Neuronal stem cell (in vitro differentiated cells): ENCODE measurements at regions not wholly inside any gene's neighbourhood (a gene's known extent, or its start where the extent isn't known, plus 50 kb on each side); places are given as distances from the start of the nearest gene placed in this dataset.

Experiments used
- DNase-seq: peaks from one replicate; pipeline ENCODE4 v3.0.0-alpha.2; 2013; ENCODE audit warnings: low spot score
- H2AFZ ChIP-seq: one replicate; pipeline ENCODE4 v1.6.1; 2013; ENCODE audit warnings: mild to moderate bottlenecking, low read length, inconsistent platforms
- H2AK5ac ChIP-seq: 2 replicates; pipeline ENCODE4 v1.6.1; 2013; ENCODE audit warnings: low read depth, mild to moderate bottlenecking, inconsistent platforms, low read length, moderate library complexity, mixed read lengths
- H2BK120ac ChIP-seq: 2 replicates; pipeline ENCODE4 v1.6.1; 2013; ENCODE audit warnings: low read depth, mild to moderate bottlenecking, inconsistent platforms, low read length, moderate library complexity, mixed read lengths
- H2BK12ac ChIP-seq: one replicate; pipeline ENCODE4 v1.6.1; 2013; ENCODE audit warnings: low read length, inconsistent platforms
- H2BK15ac ChIP-seq: 2 replicates; pipeline ENCODE4 v1.6.1; 2013; ENCODE audit warnings: mild to moderate bottlenecking, low read length, inconsistent platforms, mixed read lengths
- H2BK5ac ChIP-seq: one replicate; pipeline ENCODE4 v1.6.1; 2013; ENCODE audit warnings: inconsistent platforms, mild to moderate bottlenecking, low read length, moderate library complexity
- H3K14ac ChIP-seq: one replicate; pipeline ENCODE4 v1.6.1; 2013; ENCODE audit warnings: low read length, inconsistent platforms
- H3K18ac ChIP-seq: 2 replicates; pipeline ENCODE4 v1.6.1; 2013; ENCODE audit warnings: low read length, inconsistent platforms
- H3K23ac ChIP-seq: 2 replicates; pipeline ENCODE4 v1.6.1; 2013; ENCODE audit warnings: low read depth, mild to moderate bottlenecking, mixed read lengths, low read length, inconsistent platforms; ENCODE audit not compliant: poor library complexity
- H3K27ac ChIP-seq: replicated peaks from 3 replicates; pipeline ENCODE4 v1.5.1; 2013; ENCODE audit warnings: low read length, inconsistent platforms
- H3K27me3 ChIP-seq, 3 experiments: 2 replicates each; pipeline ENCODE4 v1.6.1; 2013; ENCODE audit warnings: low read length in 3 of 3, mild to moderate bottlenecking in 2 of 3, inconsistent platforms in 1 of 3, low read depth in 1 of 3, mixed read lengths in 1 of 3, moderate library complexity in 1 of 3; ENCODE audit not compliant: control insufficient read depth in 3 of 3, insufficient read depth in 3 of 3
- H3K36me3 ChIP-seq, 2 donors: replicated peaks in 1 of 2; 2 replicates each; pipeline ENCODE4 v1.6.1; 2013; ENCODE audit warnings: low read length in 2 of 2; ENCODE audit not compliant: control insufficient read depth in 2 of 2, insufficient read depth in 2 of 2
- H3K4ac ChIP-seq: 2 replicates; pipeline ENCODE4 v1.6.1; 2013; ENCODE audit warnings: inconsistent platforms, mild to moderate bottlenecking, low read length, moderate library complexity
- H3K4me1 ChIP-seq, 2 donors: 1 replicate in 1 of 2; 2 replicates in 1 of 2; pipeline ENCODE4 v1.6.1; 2013; ENCODE audit warnings: low read length in 2 of 2, low read depth in 1 of 2; ENCODE audit not compliant: control insufficient read depth in 2 of 2, insufficient read depth in 1 of 2
- H3K4me2 ChIP-seq: one replicate; pipeline ENCODE4 v1.6.1; 2013; ENCODE audit warnings: mild to moderate bottlenecking, low read length, inconsistent platforms; ENCODE audit not compliant: insufficient read depth, poor library complexity, severe bottlenecking
- H3K4me3 ChIP-seq, 2 donors: 2 replicates each; pipeline ENCODE4 v1.5.1; 2013; ENCODE audit warnings: low read length in 2 of 2, mild to moderate bottlenecking in 2 of 2, inconsistent platforms in 1 of 2, moderate library complexity in 1 of 2
- H3K79me1 ChIP-seq: one replicate; pipeline ENCODE4 v1.6.1; 2013; ENCODE audit warnings: low read depth, mild to moderate bottlenecking, inconsistent platforms, low read length, moderate library complexity
- H3K9ac ChIP-seq: one replicate; pipeline ENCODE4 v1.6.1; 2013; ENCODE audit warnings: mild to moderate bottlenecking, low read depth, low read length, inconsistent platforms; ENCODE audit not compliant: poor library complexity
- H3K9me3 ChIP-seq, 2 donors: replicated peaks in 1 of 2; 2 replicates each; pipeline versions ENCODE3 to v1.6.1; 2013; ENCODE audit warnings: low read length in 2 of 2, mild to moderate bottlenecking in 2 of 2, inconsistent platforms in 1 of 2, low read depth in 1 of 2, mixed read lengths in 1 of 2, moderate library complexity in 1 of 2; ENCODE audit not compliant: control insufficient read depth in 2 of 2, insufficient read depth in 1 of 2
- H4K8ac ChIP-seq: one replicate; pipeline ENCODE4 v1.6.1; 2013; ENCODE audit warnings: low read depth, mild to moderate bottlenecking, inconsistent platforms, low read length, moderate library complexity
- H4K91ac ChIP-seq: one replicate; pipeline ENCODE4 v1.6.1; 2013; ENCODE audit warnings: low read length, low read depth, mild to moderate bottlenecking, inconsistent platforms; ENCODE audit not compliant: poor library complexity
- WGBS, 2 donors: extraction: QIAGEN DNeasy Blood & Tissue Kit; methylation state at CpG; one replicate each; pipeline ENCODE4 v1.1.7; 2013; ENCODE audit warnings: missing lambda C conversion rate in 2 of 2, mixed read lengths in 1 of 2; ENCODE audit not compliant: insufficient read length in 2 of 2, insufficient replicate concordance in 1 of 2; ENCODE audit errors: extremely low coverage in 2 of 2; 5-methylcytosine and 5-hydroxymethylcytosine counted together

- Histone ChIP-seq H3K27me3 (no peaks in the 10 kb centered on the region), H3K23ac (no peak overlapping the region), H3K14ac (no peak overlapping the region), H2BK5ac (no peak overlapping the region), H4K8ac (no peak overlapping the region), H4K91ac (no peak overlapping the region), H3K9ac (no peak overlapping the region), H3K4me2 (no peak overlapping the region), H3K18ac (no peak overlapping the region), H2AFZ (no peak overlapping the region), H3K79me1 (no peaks in the 10 kb centered on the region), H2BK15ac (no peak overlapping the region), H3K36me3 (no peaks in the 10 kb centered on the region), H3K27ac (no peak overlapping the region), H2BK12ac (no peak overlapping the region), H3K4me3 (no peak overlapping the region), H3K4ac (no peak overlapping the region), H3K9me3 (peaks cover 0 to 1% of the 10 kb centered on the region in 2 donors), H2AK5ac (no peak overlapping the region), H2BK120ac (no peak overlapping the region), H3K4me1 (no peaks in the 10 kb centered on the region)
- WGBS, 2 donors: no CpG with 5 or more reads among the region's 3 CpGs
- DNase-seq: no peak
Observed at GRCh38 chr11:56817661-56818060, 69.2 kb upstream of the OR9G4 start.

- Histone ChIP-seq H3K4ac (no peak overlapping the region), H3K9me3 (peaks cover 0 to 1% of the 10 kb centered on the region in 2 donors), H2BK5ac (no peak overlapping the region), H3K14ac (no peak overlapping the region), H2AK5ac (no peak overlapping the region), H3K18ac (no peak overlapping the region), H3K79me1 (no peaks in the 10 kb centered on the region), H3K27ac (no peak overlapping the region), H3K4me1 (no peaks in the 10 kb centered on the region), H3K9ac (no peak overlapping the region), H3K23ac (no peak overlapping the region), H2BK12ac (no peak overlapping the region), H2AFZ (no peak overlapping the region), H3K36me3 (no peaks in the 10 kb centered on the region), H4K8ac (no peak overlapping the region), H4K91ac (no peak overlapping the region), H2BK120ac (no peak overlapping the region), H2BK15ac (no peak overlapping the region), H3K27me3 (no peaks in the 10 kb centered on the region), H3K4me2 (no peak overlapping the region), H3K4me3 (no peak overlapping the region)
- WGBS, 2 donors: no CpG with 5 or more reads among the region's 2 CpGs
- no peak for DNase-seq
Observed at GRCh38 chr11:56816259-56816658, 67.8 kb upstream of the OR9G4 start.

GRCh38 chr11:56808326-56808725 is 59.8 kb upstream of the OR9G4 start:
- WGBS, 2 donors: no CpG with 5 or more reads among the region's 1 CpG
- DNase-seq: no peak
- Histone ChIP-seq H3K4ac (no peak overlapping the region), H2AK5ac (no peak overlapping the region), H3K27me3 (no peaks in the 10 kb centered on the region), H3K23ac (no peak overlapping the region), H2BK5ac (no peak overlapping the region), H3K18ac (no peak overlapping the region), H3K9me3 (no peaks in the 10 kb centered on the region), H3K14ac (no peak overlapping the region), H2BK120ac (no peak overlapping the region), H3K9ac (no peak overlapping the region), H4K91ac (no peak overlapping the region), H3K79me1 (no peaks in the 10 kb centered on the region), H3K4me2 (no peak overlapping the region), H2BK15ac (no peak overlapping the region), H3K4me3 (no peak overlapping the region), H2AFZ (no peak overlapping the region), H3K27ac (no peak overlapping the region), H3K4me1 (no peaks in the 10 kb centered on the region), H2BK12ac (no peak overlapping the region), H3K36me3 (no peaks in the 10 kb centered on the region), H4K8ac (no peak overlapping the region)

GRCh38 chr11:56799691-56800210 is 51.3 kb upstream of the OR9G4 start:
- no peak overlapping the region for H2AK5ac ChIP-seq
- no peak overlapping the region for H3K4me3 ChIP-seq
- no peak overlapping the region for H2BK120ac ChIP-seq
- DNase-seq: no peak
- H3K79me1 ChIP-seq: no peaks in the 10 kb centered on the region
- no peaks in the 10 kb centered on the region for H3K4me1 ChIP-seq
- H3K4me2 ChIP-seq: no peak overlapping the region
- no peaks in the 10 kb centered on the region for H3K36me3 ChIP-seq
- no peak overlapping the region for H2BK15ac ChIP-seq
- H2BK5ac ChIP-seq: no peak overlapping the region
- H2BK12ac ChIP-seq: no peak overlapping the region
- H3K27me3 ChIP-seq: no peaks in the 10 kb centered on the region
- no peak overlapping the region for H4K91ac ChIP-seq
- no peak overlapping the region for H2AFZ ChIP-seq
- no peak overlapping the region for H3K27ac ChIP-seq
- H3K18ac ChIP-seq: no peak overlapping the region
- H4K8ac ChIP-seq: no peak overlapping the region
- H3K9me3 ChIP-seq: no peaks in the 10 kb centered on the region
- WGBS, 2 donors: no CpG with 5 or more reads among the region's 4 CpGs
- no peak overlapping the region for H3K23ac ChIP-seq
- no peak overlapping the region for H3K9ac ChIP-seq
- H3K14ac ChIP-seq: no peak overlapping the region
- H3K4ac ChIP-seq: no peak overlapping the region
